Suprapubic skin (tissue), 4 donors: ENCODE measurements at regions not wholly inside any gene's neighbourhood (a gene's known extent, or its start where the extent isn't known, plus 50 kb on each side); places are given as distances from the start of the nearest gene placed in this dataset.

Source experiments
- DNase-seq, 2 donors: peaks; one replicate each; pipeline ENCODE4 v3.0.0-alpha.2; 2019; ENCODE audit warnings: low spot score in 2 of 2
- H3K27ac ChIP-seq: fragments of 200-600 bp; sonication (generic); one replicate; pipeline ENCODE4 v1.5.1; 2019
- H3K27me3 ChIP-seq: fragments of 200-600 bp; sonication (generic); one replicate; pipeline ENCODE4 v1.5.1; 2019
- H3K36me3 ChIP-seq: fragments of 200-600 bp; sonication (generic); one replicate; pipeline ENCODE4 v1.5.1; 2019
- H3K4me1 ChIP-seq: fragments of 200-600 bp; sonication (generic); one replicate; pipeline ENCODE4 v1.5.1; 2019
- H3K4me3 ChIP-seq: fragments of 200-600 bp; sonication (generic); one replicate; pipeline ENCODE4 v1.5.1; 2019; ENCODE audit warnings: mild to moderate bottlenecking
- H3K9me3 ChIP-seq: fragments of 200-600 bp; sonication (generic); one replicate; pipeline ENCODE4 v1.5.1; 2019
- EP300 ChIP-seq: sonication (generic); formaldehyde crosslinking; IDR thresholded peaks from one replicate; pipeline ENCODE4 v1.6.1; 2017; ENCODE audit warnings: antibody characterized with exemption
- POLR2A ChIP-seq, 2 donors: fragments of 450-650 bp; IDR thresholded peaks; one replicate each; pipeline ENCODE4 v1.6.1; 2017; ENCODE audit warnings: antibody characterized with exemption in 2 of 2, mild to moderate bottlenecking in 2 of 2, moderate library complexity in 2 of 2
- POLR2AphosphoS5 ChIP-seq, 3 donors: sonication (generic); formaldehyde crosslinking; IDR thresholded peaks; one replicate each; pipeline ENCODE4 v1.6.1; 2017; ENCODE audit warnings: antibody characterized with exemption in 3 of 3
- WGBS: methylation state at CpG from one replicate; pipeline ENCODE4 v1.1.5; 2018; 5-methylcytosine and 5-hydroxymethylcytosine counted together
- TF ChIP-seq, protein P1 (sequence below), 2 donors: fragments of 200-600 bp in 1 of 2; fragments of 450-650 bp in 1 of 2; sonication (generic) in 1 of 2; IDR thresholded peaks; one replicate each; pipeline ENCODE4 v1.5.1; 2016 to 2019; ENCODE audit warnings: antibody characterized with exemption in 2 of 2, mild to moderate bottlenecking in 1 of 2, moderate library complexity in 1 of 2

DNA sequence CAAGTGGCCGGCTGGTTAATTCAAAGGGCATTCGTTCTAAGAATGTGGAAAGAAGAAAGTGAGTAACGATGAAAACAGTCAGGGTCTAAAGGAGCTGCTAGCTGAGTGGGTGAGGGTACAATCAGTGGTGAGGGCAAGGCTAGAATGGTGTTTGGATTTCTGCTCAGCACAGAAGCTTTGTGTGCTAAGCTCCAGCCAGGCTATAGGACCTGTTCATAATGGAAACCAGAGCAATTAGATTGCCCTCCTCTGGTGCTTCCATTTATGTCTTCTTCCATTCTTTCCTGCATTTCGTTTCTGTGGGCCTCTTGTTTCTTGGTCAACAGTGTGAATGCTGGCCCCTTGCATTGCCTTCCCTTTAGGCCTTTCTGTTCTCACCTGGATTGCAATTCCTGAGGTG is 572.9 kb upstream of the CHORDC1 start:
- 80% methylated on average over 4 of the region's 4 CpGs for WGBS
- H3K4me3 ChIP-seq = no peak overlapping the region

DNA sequence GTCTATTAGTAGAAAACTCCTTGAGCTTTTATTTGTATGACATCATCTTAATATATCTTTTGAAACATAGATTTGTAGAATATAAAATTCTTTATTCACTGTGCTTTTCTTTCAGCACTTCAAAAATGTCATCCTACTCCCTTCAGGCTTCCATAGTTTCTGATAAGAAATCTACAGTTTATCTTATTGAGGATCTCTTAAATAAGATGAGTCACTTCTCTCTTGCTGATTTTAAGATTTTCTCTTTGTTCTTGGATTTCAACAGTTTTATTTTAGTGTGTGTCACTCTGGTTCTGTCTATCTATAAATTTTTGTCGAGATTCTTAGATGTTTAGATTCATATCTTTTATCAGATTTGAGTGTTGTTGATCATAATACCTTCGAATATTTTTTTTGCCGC is 566.1 kb upstream of the CHORDC1 start:
- 83% methylated on average over 3 of the region's 3 CpGs for WGBS
- TF ChIP-seq, protein P1, sequence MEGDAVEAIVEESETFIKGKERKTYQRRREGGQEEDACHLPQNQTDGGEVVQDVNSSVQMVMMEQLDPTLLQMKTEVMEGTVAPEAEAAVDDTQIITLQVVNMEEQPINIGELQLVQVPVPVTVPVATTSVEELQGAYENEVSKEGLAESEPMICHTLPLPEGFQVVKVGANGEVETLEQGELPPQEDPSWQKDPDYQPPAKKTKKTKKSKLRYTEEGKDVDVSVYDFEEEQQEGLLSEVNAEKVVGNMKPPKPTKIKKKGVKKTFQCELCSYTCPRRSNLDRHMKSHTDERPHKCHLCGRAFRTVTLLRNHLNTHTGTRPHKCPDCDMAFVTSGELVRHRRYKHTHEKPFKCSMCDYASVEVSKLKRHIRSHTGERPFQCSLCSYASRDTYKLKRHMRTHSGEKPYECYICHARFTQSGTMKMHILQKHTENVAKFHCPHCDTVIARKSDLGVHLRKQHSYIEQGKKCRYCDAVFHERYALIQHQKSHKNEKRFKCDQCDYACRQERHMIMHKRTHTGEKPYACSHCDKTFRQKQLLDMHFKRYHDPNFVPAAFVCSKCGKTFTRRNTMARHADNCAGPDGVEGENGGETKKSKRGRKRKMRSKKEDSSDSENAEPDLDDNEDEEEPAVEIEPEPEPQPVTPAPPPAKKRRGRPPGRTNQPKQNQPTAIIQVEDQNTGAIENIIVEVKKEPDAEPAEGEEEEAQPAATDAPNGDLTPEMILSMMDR (IDR thresholded peaks at IDR 0.05) = no peak
- no peak for TF ChIP-seq POLR2AphosphoS5 (IDR thresholded peaks at IDR 0.05)
- no peak for TF ChIP-seq EP300
- no peak for TF ChIP-seq POLR2A (IDR thresholded peaks at IDR 0.05)
- H3K9me3 ChIP-seq = no peaks in the 10 kb centered on the region
- H3K4me3 ChIP-seq = no peak overlapping the region
- no peak for DNase-seq
- no peaks in the 10 kb centered on the region for H3K36me3 ChIP-seq
- H3K4me1 ChIP-seq = no peaks in the 10 kb centered on the region
- no peaks in the 10 kb centered on the region for H3K27me3 ChIP-seq
- H3K27ac ChIP-seq = no peak overlapping the region

More for the DNA sequence above, 572.9 kb upstream of the CHORDC1 start:
- no peaks in the 10 kb centered on the region for H3K36me3 ChIP-seq
- no peaks in the 10 kb centered on the region for H3K4me1 ChIP-seq
- no peak overlapping the region for H3K27ac ChIP-seq
- TF ChIP-seq, protein P1 (IDR thresholded peaks at IDR 0.05) = no peak
- TF ChIP-seq POLR2AphosphoS5 (IDR thresholded peaks at IDR 0.05) = no peak
- no peak for TF ChIP-seq EP300
- TF ChIP-seq POLR2A (IDR thresholded peaks at IDR 0.05) = no peak
- H3K9me3 ChIP-seq = no peaks in the 10 kb centered on the region
- no peaks in the 10 kb centered on the region for H3K27me3 ChIP-seq
- no peak for DNase-seq

DNA sequence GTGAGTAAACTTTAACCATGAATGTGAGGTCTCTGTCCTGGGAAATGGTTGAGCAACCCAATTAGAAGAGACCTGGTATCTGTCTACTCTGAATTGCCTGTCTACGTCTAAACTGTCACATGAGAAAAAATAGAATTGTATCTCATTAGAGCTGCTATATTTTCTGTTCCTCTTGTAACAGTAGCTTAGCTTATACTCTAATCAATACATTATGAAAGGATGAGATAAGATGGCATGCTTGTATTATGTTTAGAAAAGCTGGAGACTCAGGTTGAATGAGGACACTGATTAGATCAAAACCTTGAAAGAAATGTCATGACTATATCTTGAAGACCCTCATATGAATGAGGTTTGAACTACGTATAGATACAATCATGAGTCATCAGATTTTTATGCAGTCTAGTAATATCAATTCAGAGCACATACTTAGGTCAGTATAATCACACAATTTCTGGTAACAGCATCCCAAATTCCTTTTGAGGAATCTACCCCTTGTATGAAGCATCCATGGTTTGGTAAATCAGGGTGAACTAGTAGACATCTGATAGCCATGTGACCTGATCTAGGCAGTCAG is 561.5 kb upstream of the CHORDC1 start:
- Histone ChIP-seq H3K4me3 (no peak overlapping the region), H3K27ac (no peak overlapping the region), H3K36me3 (no peaks in the 10 kb centered on the region), H3K4me1 (no peaks in the 10 kb centered on the region), H3K27me3 (no peaks in the 10 kb centered on the region), H3K9me3 (no peaks in the 10 kb centered on the region)
- WGBS = 73% methylated on average over 2 of the region's 2 CpGs
- no peak for DNase-seq
- TF ChIP-seq EP300 (no peak), POLR2AphosphoS5 (IDR thresholded peaks at IDR 0.05) (no peak), POLR2A (IDR thresholded peaks at IDR 0.05) (no peak)
- TF ChIP-seq, protein P1 (IDR thresholded peaks at IDR 0.05) = no peak

DNA sequence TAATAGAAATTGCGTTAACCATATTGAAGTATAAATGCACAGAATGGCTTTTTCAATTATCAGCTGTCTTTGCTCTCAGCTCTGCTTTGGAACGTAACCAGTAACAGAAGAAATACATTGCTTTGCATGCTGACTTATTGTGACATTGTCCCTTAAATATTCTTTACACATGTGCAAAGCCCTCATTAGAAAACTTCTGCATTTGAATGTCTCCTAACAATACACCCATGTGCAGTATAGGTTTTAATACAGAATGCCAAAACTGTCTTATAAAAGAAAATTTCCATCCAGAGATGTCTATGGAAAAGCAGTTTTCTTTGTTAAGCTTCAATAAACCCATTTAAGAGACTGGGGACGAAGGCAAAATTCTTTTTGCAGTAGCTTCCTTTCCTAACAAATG is 560.3 kb upstream of the CHORDC1 start:
- Histone ChIP-seq H3K9me3 (no peaks in the 10 kb centered on the region), H3K27ac (no peak overlapping the region), H3K27me3 (no peaks in the 10 kb centered on the region), H3K4me1 (no peaks in the 10 kb centered on the region), H3K36me3 (no peaks in the 10 kb centered on the region), H3K4me3 (no peak overlapping the region)
- DNase-seq = no peak
- WGBS = 79% methylated on average over 3 of the region's 3 CpGs
- no peak for TF ChIP-seq EP300
- no peak for TF ChIP-seq POLR2AphosphoS5 (IDR thresholded peaks at IDR 0.05)
- no peak for TF ChIP-seq POLR2A (IDR thresholded peaks at IDR 0.05)
- TF ChIP-seq, protein P1 (IDR thresholded peaks at IDR 0.05) = no peak

DNA sequence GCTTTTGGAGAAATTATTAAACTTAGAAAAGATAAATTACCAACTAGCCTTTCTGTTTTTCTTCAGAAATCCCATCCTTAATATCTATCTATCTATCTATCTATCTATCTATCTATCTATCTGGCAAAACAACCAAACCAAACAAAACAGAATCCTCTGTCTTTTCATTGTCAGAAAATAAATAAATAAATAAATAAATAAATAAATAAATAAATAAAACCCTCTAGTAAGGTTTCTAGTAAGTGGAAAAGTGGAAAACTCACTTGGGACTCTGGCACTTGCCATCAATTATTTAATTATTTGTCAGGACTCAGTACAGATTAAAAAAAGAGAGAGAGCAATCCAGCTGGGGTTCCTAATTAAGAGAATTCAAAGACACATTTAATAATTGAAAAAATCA is 556.2 kb upstream of the CHORDC1 start:
- DNase-seq = no peak
- Histone ChIP-seq H3K27me3 (no peaks in the 10 kb centered on the region), H3K4me3 (no peak overlapping the region), H3K36me3 (no peaks in the 10 kb centered on the region), H3K4me1 (no peaks in the 10 kb centered on the region), H3K27ac (no peak overlapping the region), H3K9me3 (peaks cover 6% of the 10 kb centered on the region)
- TF ChIP-seq POLR2AphosphoS5 (IDR thresholded peaks at IDR 0.05) (no peak), POLR2A (IDR thresholded peaks at IDR 0.05) (no peak), EP300 (no peak)
- TF ChIP-seq, protein P1 (IDR thresholded peaks at IDR 0.05) = no peak
